ENCODE measurements at regions not wholly inside any gene's neighbourhood (a gene's known extent, or its start where the extent isn't known, plus 50 kb on each side); places are given as distances from the start of the nearest gene placed in this dataset.

DNA sequence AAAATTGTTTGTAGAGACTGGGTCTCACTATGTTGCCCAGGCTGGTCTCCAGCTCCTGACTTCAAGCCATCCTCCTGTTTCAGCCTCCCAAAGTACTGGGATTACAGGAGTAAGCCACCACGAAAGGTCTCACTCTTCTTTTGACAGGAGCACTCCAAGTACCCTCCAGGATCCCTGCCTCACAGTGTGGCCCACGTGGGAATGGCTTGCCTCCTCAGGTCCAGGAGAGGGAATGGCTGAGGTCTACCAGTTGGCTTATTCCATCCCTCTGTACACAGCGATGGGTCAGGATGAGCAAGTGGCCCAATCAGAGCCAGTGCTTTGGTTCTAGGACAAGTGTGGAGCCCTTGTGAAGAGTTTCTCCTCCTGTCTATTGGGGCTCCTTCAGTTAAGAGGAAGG, 73.7 kb upstream of the ZNF423 start:
- Mint-ChIP-seq H3K9me3 (ENCODE audit: low read depth) (no peaks in the 10 kb centered on the region), H3K4me1 (no peaks in the 10 kb centered on the region), H3K36me3 (no peaks in the 10 kb centered on the region), H3K27ac (no peak overlapping the region), H3K4me3 (no peak overlapping the region), H3K27me3 (peaks cover 32% of the 10 kb centered on the region)
- ATAC-seq = no peak
- CTCF ChIA-PET = interaction anchor here (1.0 kb wide), 1 partner anchor 72 kb away, joined by 3 read pairs; no protein-coding TSS in a partner anchor
- no peak for DNase-seq

DNA sequence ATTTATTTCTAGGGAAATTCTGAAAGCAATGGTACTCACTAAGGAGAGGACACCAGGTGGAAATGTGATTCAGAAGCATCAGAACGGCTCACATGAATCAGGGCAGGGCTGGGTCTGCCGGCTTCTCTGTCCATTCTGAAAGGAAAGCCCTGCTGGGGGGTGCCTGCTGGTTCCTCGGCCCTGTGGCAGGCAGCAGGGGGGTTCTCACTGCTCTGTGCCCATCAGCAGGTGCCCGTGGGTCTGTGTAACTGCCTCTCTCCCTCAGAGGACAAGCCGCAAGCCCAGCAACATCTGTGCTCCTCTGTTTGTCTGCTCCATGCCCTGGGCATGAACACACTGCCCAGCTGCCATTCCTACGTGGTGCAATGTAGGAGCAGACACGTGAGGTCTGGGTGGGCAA, 74.9 kb upstream of the ZNF423 start:
- Mint-ChIP-seq H3K9me3 (ENCODE audit: low read depth) (no peaks in the 10 kb centered on the region), H3K4me1 (no peaks in the 10 kb centered on the region), H3K36me3 (no peaks in the 10 kb centered on the region), H3K27ac (no peak overlapping the region), H3K4me3 (no peak overlapping the region), H3K27me3 (peaks cover 29% of the 10 kb centered on the region)
- ATAC-seq = no peak
- CTCF ChIA-PET = interaction anchor here (1.0 kb wide), 1 partner anchor 74 kb away, joined by 3 read pairs; no protein-coding TSS in a partner anchor
- no peak for DNase-seq

- Mint-ChIP-seq H3K4me1 (no peaks in the 10 kb centered on the region), H3K27me3 (peaks cover 26% of the 10 kb centered on the region), H3K4me3 (no peak overlapping the region), H3K9me3 (ENCODE audit: low read depth) (no peaks in the 10 kb centered on the region), H3K36me3 (no peaks in the 10 kb centered on the region), H3K27ac (no peak overlapping the region)
- CTCF ChIA-PET = no interaction called here
- DNase-seq (no peak), ATAC-seq (no peak)
Measured at GRCh38 chr16:49931266-49931665, 75.4 kb upstream of the ZNF423 start.

- no peaks in the 10 kb centered on the region for H3K36me3 Mint-ChIP-seq
- DNase-seq (no peak), ATAC-seq (no peak)
- H3K27me3 Mint-ChIP-seq = peaks cover 25% of the 10 kb centered on the region
- CTCF ChIA-PET = no interaction called here
- no peaks in the 10 kb centered on the region for H3K4me1 Mint-ChIP-seq
- H3K4me3 Mint-ChIP-seq = no peak overlapping the region
- no peak overlapping the region for H3K27ac Mint-ChIP-seq
- H3K9me3 Mint-ChIP-seq (ENCODE audit: low read depth) = no peaks in the 10 kb centered on the region
Measured at GRCh38 chr16:49931916-49932315, 76.0 kb upstream of the ZNF423 start.

- no peak overlapping the region for H3K4me3 Mint-ChIP-seq
Measured at GRCh38 chr16:49932434-49932833, 76.5 kb upstream of the ZNF423 start.

GRCh38 chr16:49932946-49933345, 77.0 kb upstream of the ZNF423 start:
- Mint-ChIP-seq H3K9me3 (ENCODE audit: low read depth) (no peaks in the 10 kb centered on the region), H3K36me3 (no peaks in the 10 kb centered on the region), H3K27ac (no peak overlapping the region), H3K4me3 (no peak overlapping the region), H3K4me1 (no peaks in the 10 kb centered on the region), H3K27me3 (peaks cover 19% of the 10 kb centered on the region)
- no peak for DNase-seq
- CTCF ChIA-PET = no interaction called here
- no peak for ATAC-seq

More at GRCh38 chr16:49932434-49932833, 76.5 kb upstream of the ZNF423 start:
- Mint-ChIP-seq H3K27ac (no peak overlapping the region), H3K4me1 (no peaks in the 10 kb centered on the region), H3K27me3 (peaks cover 20% of the 10 kb centered on the region), H3K36me3 (no peaks in the 10 kb centered on the region), H3K9me3 (ENCODE audit: low read depth) (no peaks in the 10 kb centered on the region)
- no peak for DNase-seq
- ATAC-seq = no peak
- CTCF ChIA-PET = no interaction called here

GRCh38 chr16:49936791-49937190, 80.9 kb upstream of the ZNF423 start:
- H3K4me3 Mint-ChIP-seq = no peak overlapping the region
- DNase-seq (no peak), ATAC-seq (no peak)
- H3K36me3 Mint-ChIP-seq = no peaks in the 10 kb centered on the region
- H3K27ac Mint-ChIP-seq = no peak overlapping the region
- H3K9me3 Mint-ChIP-seq (ENCODE audit: low read depth) = peaks cover 2% of the 10 kb centered on the region
- CTCF ChIA-PET = no interaction called here
- no peaks in the 10 kb centered on the region for H3K4me1 Mint-ChIP-seq
- H3K27me3 Mint-ChIP-seq = peaks cover 19% of the 10 kb centered on the region

GRCh38 chr16:49937886-49938285, 82.0 kb upstream of the ZNF423 start:
- H3K9me3 Mint-ChIP-seq (ENCODE audit: low read depth) = peaks cover 2% of the 10 kb centered on the region
- no peak overlapping the region for H3K4me3 Mint-ChIP-seq
- CTCF ChIA-PET = no interaction called here
- H3K27ac Mint-ChIP-seq = no peak overlapping the region
- H3K27me3 Mint-ChIP-seq = peaks cover 24% of the 10 kb centered on the region
- no peaks in the 10 kb centered on the region for H3K4me1 Mint-ChIP-seq
- ATAC-seq = no peak
- H3K36me3 Mint-ChIP-seq = no peaks in the 10 kb centered on the region
- no peak for DNase-seq

- CTCF ChIA-PET = no interaction called here
- Mint-ChIP-seq H3K36me3 (no peaks in the 10 kb centered on the region), H3K27ac (no peak overlapping the region), H3K4me1 (no peaks in the 10 kb centered on the region), H3K4me3 (no peak overlapping the region), H3K27me3 (peaks cover 19% of the 10 kb centered on the region), H3K9me3 (ENCODE audit: low read depth) (peaks cover 2% of the 10 kb centered on the region)
- ATAC-seq = no peak
- no peak for DNase-seq
Measured at GRCh38 chr16:49939495-49939894, 83.6 kb upstream of the ZNF423 start.

GRCh38 chr16:49940464-49941224, 84.4 kb upstream of the CNEP1R1 start:
- ATAC-seq (no peak), DNase-seq (no peak)
- no peak overlapping the region for H3K4me3 Mint-ChIP-seq
- CTCF ChIA-PET = no interaction called here
- H3K4me1 Mint-ChIP-seq = no peaks in the 10 kb centered on the region
- no peaks in the 10 kb centered on the region for H3K36me3 Mint-ChIP-seq
- peaks cover 2% of the 10 kb centered on the region for H3K9me3 Mint-ChIP-seq (ENCODE audit: low read depth)
- no peak overlapping the region for H3K27ac Mint-ChIP-seq
- peaks cover 17% of the 10 kb centered on the region for H3K27me3 Mint-ChIP-seq

- Mint-ChIP-seq H3K27ac (no peak overlapping the region), H3K9me3 (ENCODE audit: low read depth) (no peaks in the 10 kb centered on the region), H3K36me3 (no peaks in the 10 kb centered on the region), H3K4me3 (no peak overlapping the region), H3K4me1 (no peaks in the 10 kb centered on the region), H3K27me3 (peaks cover 18% of the 10 kb centered on the region)
- DNase-seq (no peak), ATAC-seq (no peak)
- CTCF ChIA-PET = no interaction called here
Measured at GRCh38 chr16:49944221-49944620, 80.8 kb upstream of the CNEP1R1 start.

GRCh38 chr16:49947907-49948678, 76.9 kb upstream of the CNEP1R1 start:
- Mint-ChIP-seq H3K4me3 (no peak overlapping the region), H3K27me3 (peaks cover 11% of the 10 kb centered on the region), H3K4me1 (no peaks in the 10 kb centered on the region), H3K27ac (no peak overlapping the region), H3K36me3 (no peaks in the 10 kb centered on the region), H3K9me3 (ENCODE audit: low read depth) (no peaks in the 10 kb centered on the region)
- ATAC-seq (no peak), DNase-seq (no peak)
- CTCF ChIA-PET = interaction anchor here (1.4 kb wide), 1 partner anchor 10 kb away, joined by 3 read pairs; no protein-coding TSS in a partner anchor

DNA sequence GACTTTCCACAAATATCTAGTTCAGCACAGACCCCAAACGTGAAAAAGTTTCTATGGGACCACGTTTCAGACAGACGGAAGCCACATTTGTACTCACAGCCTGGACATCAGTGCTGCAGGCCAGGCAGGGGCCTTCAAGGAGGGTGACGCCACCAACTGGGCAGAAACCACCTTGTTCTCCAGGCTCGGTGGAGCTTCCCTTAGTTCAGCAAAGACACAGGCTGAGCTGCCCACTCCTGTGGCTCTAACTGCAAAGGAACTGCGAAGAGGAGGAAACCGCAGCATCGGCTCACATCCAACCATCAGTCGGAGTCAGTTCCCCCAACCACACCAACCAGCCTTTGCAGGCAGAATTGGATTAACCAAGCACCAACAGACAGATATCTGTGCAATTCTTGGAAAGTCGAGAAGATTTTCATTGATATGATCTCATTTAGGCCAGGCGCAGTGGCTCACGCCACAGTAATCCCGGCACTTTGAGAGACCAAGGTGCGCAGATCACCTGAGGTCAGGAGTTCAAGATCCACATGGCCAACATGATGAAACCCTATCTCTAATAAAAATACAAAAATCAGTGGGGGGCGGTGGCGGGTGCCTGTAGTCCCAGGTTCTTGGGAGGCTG, 73.3 kb upstream of the CNEP1R1 start:
- Mint-ChIP-seq H3K27ac (no peak overlapping the region), H3K4me1 (no peaks in the 10 kb centered on the region), H3K9me3 (ENCODE audit: low read depth) (no peaks in the 10 kb centered on the region), H3K27me3 (peaks cover 9% of the 10 kb centered on the region), H3K4me3 (no peak overlapping the region), H3K36me3 (no peaks in the 10 kb centered on the region)
- DNase-seq (no peak), ATAC-seq (no peak)
- CTCF ChIA-PET = no interaction called here

GRCh38 chr16:49952386-49952785, 72.6 kb upstream of the CNEP1R1 start:
- Mint-ChIP-seq H3K4me3 (no peak overlapping the region), H3K36me3 (no peaks in the 10 kb centered on the region), H3K9me3 (ENCODE audit: low read depth) (no peaks in the 10 kb centered on the region), H3K27ac (no peak overlapping the region), H3K27me3 (peaks cover 9% of the 10 kb centered on the region), H3K4me1 (no peaks in the 10 kb centered on the region)
- ATAC-seq = no peak
- CTCF ChIA-PET = no interaction called here
- no peak for DNase-seq

Measured in activated CD8-positive, alpha-beta memory T cell treated with anti-CD3 and anti-CD28 coated beads, Interleukin-2, amount 10 ng/mL, durations not matched to agents 7 days and 5 days (primary cell).